GM12801 (cell line): ENCODE measurements at regions not wholly inside any gene's neighbourhood (a gene's known extent, or its start where the extent isn't known, plus 50 kb on each side); places are given as distances from the start of the nearest gene placed in this dataset.

ENCODE experiments used
- TF ChIP-seq, protein P1 (sequence below): IDR thresholded peaks from one replicate; pipeline ENCODE4 v1.5.1; 2011; ENCODE audit warnings: control low read depth; ENCODE audit not compliant: insufficient read length; ENCODE audit errors: extremely low read depth

DNA sequence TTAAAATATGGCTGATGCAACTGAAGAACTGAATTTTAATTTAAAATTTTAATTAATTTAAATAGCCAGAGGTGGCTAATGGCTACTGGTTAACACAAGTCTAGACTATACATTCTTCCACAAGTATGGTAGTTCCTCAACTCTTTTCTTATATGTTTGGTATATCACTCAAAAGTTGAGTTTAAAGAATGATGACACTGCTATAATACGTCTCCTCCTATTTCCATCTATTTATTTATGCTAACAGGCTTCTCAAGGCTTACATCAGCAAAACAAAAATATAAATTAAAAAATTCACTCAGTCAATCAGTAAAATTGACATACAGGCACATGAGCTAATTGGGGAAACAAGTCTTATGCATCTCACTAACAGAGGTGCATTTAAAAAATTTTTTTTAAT, 227.9 kb upstream of the PMFBP1 start:
- TF ChIP-seq, protein P1, sequence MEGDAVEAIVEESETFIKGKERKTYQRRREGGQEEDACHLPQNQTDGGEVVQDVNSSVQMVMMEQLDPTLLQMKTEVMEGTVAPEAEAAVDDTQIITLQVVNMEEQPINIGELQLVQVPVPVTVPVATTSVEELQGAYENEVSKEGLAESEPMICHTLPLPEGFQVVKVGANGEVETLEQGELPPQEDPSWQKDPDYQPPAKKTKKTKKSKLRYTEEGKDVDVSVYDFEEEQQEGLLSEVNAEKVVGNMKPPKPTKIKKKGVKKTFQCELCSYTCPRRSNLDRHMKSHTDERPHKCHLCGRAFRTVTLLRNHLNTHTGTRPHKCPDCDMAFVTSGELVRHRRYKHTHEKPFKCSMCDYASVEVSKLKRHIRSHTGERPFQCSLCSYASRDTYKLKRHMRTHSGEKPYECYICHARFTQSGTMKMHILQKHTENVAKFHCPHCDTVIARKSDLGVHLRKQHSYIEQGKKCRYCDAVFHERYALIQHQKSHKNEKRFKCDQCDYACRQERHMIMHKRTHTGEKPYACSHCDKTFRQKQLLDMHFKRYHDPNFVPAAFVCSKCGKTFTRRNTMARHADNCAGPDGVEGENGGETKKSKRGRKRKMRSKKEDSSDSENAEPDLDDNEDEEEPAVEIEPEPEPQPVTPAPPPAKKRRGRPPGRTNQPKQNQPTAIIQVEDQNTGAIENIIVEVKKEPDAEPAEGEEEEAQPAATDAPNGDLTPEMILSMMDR: no peak

GRCh38 chr16:72397876-72398275, 225.9 kb upstream of the PMFBP1 start:
- TF ChIP-seq, protein P1: no peak

- TF ChIP-seq, protein P1: no peak
Measured at GRCh38 chr16:72394526-72394925, 222.6 kb upstream of the PMFBP1 start.

DNA sequence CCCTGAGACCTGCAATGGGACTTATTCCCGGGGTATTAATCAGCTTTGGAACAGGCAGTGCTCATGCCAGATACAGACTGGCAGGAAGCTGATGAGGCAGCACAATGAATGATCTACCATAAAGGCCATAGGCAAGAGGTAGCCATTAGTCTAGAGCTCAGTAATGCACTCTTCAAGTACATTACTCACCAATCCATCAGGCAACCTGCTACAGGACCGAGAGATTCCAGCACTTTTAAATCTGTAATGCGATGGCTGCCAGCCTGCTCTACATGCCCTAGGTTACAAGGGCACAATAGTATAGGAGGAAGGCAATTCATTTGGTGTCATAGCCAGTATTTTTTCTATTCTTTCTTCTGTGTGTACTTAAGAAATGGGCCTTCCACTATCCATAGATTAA, 217.8 kb upstream of the PMFBP1 start:
- TF ChIP-seq, protein P1: no peak

DNA sequence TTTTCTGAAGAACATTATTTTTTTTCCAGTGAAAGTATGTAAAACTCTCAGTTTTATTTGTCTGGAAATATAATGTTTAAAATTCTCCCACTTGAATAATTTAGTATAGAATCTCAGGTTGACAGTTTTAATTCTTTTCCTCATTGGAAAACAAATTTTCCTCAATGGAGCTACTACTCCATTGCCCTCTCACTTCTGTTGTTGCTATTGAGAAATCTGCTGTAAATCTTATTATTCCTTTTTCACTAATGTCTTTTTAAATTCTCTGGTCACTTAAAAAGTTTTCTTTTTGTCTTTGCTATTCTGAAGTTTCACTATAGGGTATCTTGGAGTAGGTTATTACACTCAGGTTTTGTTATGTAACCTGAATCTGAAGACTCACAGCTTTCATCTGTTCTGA, 216.1 kb upstream of the PMFBP1 start:
- TF ChIP-seq, protein P1: no peak

GRCh38 chr16:72384651-72385050, 212.7 kb upstream of the PMFBP1 start:
- TF ChIP-seq, protein P1: no peak

GRCh38 chr16:72380283-72380682, 208.3 kb upstream of the PMFBP1 start:
- TF ChIP-seq, protein P1: no peak

DNA sequence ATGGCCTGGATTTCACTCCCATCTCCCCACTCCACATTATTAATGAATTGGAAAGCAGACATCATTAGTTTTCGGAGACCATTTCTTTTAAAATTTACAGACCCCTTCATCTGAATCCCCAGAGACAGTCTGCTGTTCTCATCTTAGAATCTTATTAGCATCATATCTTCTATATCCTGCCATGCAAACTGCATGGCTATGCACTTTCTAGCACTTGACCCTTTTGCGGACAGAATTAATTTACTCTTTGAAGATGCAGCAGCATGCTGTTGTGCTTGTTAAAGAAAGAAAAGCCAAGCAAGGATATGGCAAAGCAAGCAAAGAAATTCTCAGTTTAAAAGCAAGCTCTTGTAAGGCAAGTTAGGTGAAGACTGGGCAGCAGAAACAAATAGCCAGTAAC, 201.2 kb upstream of the PMFBP1 start:
- TF ChIP-seq, protein P1: no peak
